Endothelial cell of umbilical vein (primary cell): ENCODE measurements at regions not wholly inside any gene's neighbourhood (a gene's known extent, or its start where the extent isn't known, plus 50 kb on each side); places are given as distances from the start of the nearest gene placed in this dataset.

Experiments used
- BruUV-seq: library from RNA; stranded (reverse); fragments of 400-500 nt; replicated peaks from 2 replicates; lab custom pipeline; 2021; lab: Mats Ljungman, UMichigan
- CTCF ChIA-PET: fragments of 300-600, 350-600 bp; sonication (Branson Sonifier 250); formaldehyde crosslinking; loops from one replicate; lab custom pipeline; 2021; ENCODE audit warnings: antibody characterized with exemption, inconsistent platforms; lab: Charles Lee
- POLR2A ChIA-PET: fragments of 300-600, 350-600 bp; sonication (Branson Sonifier 250); formaldehyde crosslinking; loops from one replicate; lab custom pipeline; 2021; ENCODE audit warnings: antibody characterized with exemption, inconsistent platforms; lab: Charles Lee
- DNase-seq: peaks from one replicate; pipeline ENCODE4 v3.0.0-alpha.2; 2011; ENCODE audit warnings: low read depth, low spot score
- FAIRE-seq: peaks from 2 replicates; lab custom pipeline; 2011; peaks lifted over from hg19 to GRCh38; lab: Jason Lieb, UNC
- H2AFZ ChIP-seq: 2 replicates; pipeline ENCODE4 v1.6.0; 2012; ENCODE audit warnings: low read depth, low read length, control low read depth, inconsistent platforms
- H3K27ac ChIP-seq: 2 replicates; pipeline ENCODE4 v1.5.1; 2011; ENCODE audit warnings: low read depth, mild to moderate bottlenecking, control low read depth, low read length, moderate library complexity; ENCODE audit not compliant: insufficient read depth
- H3K27me3 ChIP-seq, 2 experiments: 2 replicates each; pipeline versions ENCODE4 v1.6.0 to v1.6.1; 2011; ENCODE audit warnings: low read length in 2 of 2, mixed read lengths in 1 of 2; ENCODE audit not compliant: control insufficient read depth in 2 of 2, insufficient read depth in 2 of 2
- H3K36me3 ChIP-seq, 2 experiments: 2 replicates in 1 of 2; 3 replicates in 1 of 2; pipeline ENCODE4 v1.5.1; 2011; ENCODE audit warnings: low read length in 2 of 2, mild to moderate bottlenecking in 1 of 2, moderate library complexity in 1 of 2; ENCODE audit not compliant: control insufficient read depth in 2 of 2, insufficient read depth in 2 of 2; ENCODE audit errors: extremely low read depth in 1 of 2
- H3K4me1 ChIP-seq: 3 replicates; pipeline ENCODE4 v1.5.1; 2011; ENCODE audit warnings: mild to moderate bottlenecking, low read length; ENCODE audit not compliant: control insufficient read depth, insufficient read depth; ENCODE audit errors: extremely low read depth
- H3K4me2 ChIP-seq: 2 replicates; pipeline ENCODE4 v1.6.1; 2011; ENCODE audit warnings: low read length, control low read depth, mixed read lengths; ENCODE audit not compliant: insufficient read depth
- H3K4me3 ChIP-seq, 3 experiments: fragments of 200-600 bp in 1 of 3; sonication (generic), shearing (Covaris generic) in 1 of 3; replicated peaks in 1 of 3; 2 replicates each; pipeline ENCODE4 v1.5.1; 2011 to 2016; ENCODE audit warnings: control low read depth in 3 of 3, low read length in 3 of 3, mild to moderate bottlenecking in 2 of 3, inconsistent platforms in 1 of 3, low read depth in 1 of 3, moderate library complexity in 1 of 3; ENCODE audit not compliant: insufficient read depth in 1 of 3
- H3K79me2 ChIP-seq: 2 replicates; pipeline ENCODE4 v1.6.0; 2012; ENCODE audit warnings: low read length, inconsistent platforms; ENCODE audit not compliant: control insufficient read depth, insufficient read depth
- H3K9ac ChIP-seq: replicated peaks from 2 replicates; pipeline ENCODE3; 2011; ENCODE audit warnings: low read length, control low read depth; ENCODE audit not compliant: insufficient read depth; ENCODE audit errors: extremely low read depth
- H3K9me1 ChIP-seq: replicated peaks from 3 replicates; pipeline ENCODE4 v1.6.0; 2011; ENCODE audit warnings: mild to moderate bottlenecking, low read length; ENCODE audit not compliant: control insufficient read depth, insufficient read depth; ENCODE audit errors: extremely low read depth
- H3K9me3 ChIP-seq: replicated peaks from 2 replicates; pipeline ENCODE4 v1.5.1; 2012; ENCODE audit warnings: low read length, inconsistent platforms; ENCODE audit not compliant: control insufficient read depth, insufficient read depth
- H4K20me1 ChIP-seq: replicated peaks from 2 replicates; pipeline ENCODE3; 2011; ENCODE audit warnings: mild to moderate bottlenecking, low read length; ENCODE audit not compliant: control insufficient read depth, insufficient read depth; ENCODE audit errors: extremely low read depth
- CTCF ChIP-seq, 2 donors: IDR thresholded peaks; 1 replicate in 1 of 2; 2 replicates in 1 of 2; pipeline ENCODE4 v1.5.1; 2011; ENCODE audit warnings: low read length in 2 of 2, mild to moderate bottlenecking in 2 of 2, moderate library complexity in 2 of 2, control low read depth in 1 of 2, inconsistent platforms in 1 of 2, low read depth in 1 of 2; ENCODE audit not compliant: insufficient read depth in 1 of 2; ENCODE audit errors: extremely low read depth in 1 of 2
- EZH2 ChIP-seq: IDR thresholded peaks from 2 replicates; pipeline ENCODE4 v1.6.1; 2012; ENCODE audit warnings: borderline replicate concordance, low read depth, mild to moderate bottlenecking, moderate library complexity, low read length, inconsistent platforms; ENCODE audit not compliant: severe bottlenecking
- GATA2 ChIP-seq: IDR thresholded peaks from 2 replicates; pipeline ENCODE4 v1.7.0; 2011; ENCODE audit warnings: low read depth, mild to moderate bottlenecking, moderate library complexity, mixed read lengths, low read length; ENCODE audit not compliant: insufficient read length, insufficient read depth
- POLR2A ChIP-seq: IDR thresholded peaks from 2 replicates; pipeline ENCODE4 v1.6.1; 2012; ENCODE audit warnings: low read depth, mild to moderate bottlenecking, control low read depth, low read length
- POLR2AphosphoS5 ChIP-seq: IDR thresholded peaks from 2 replicates; pipeline ENCODE4 v1.6.1; 2012; ENCODE audit warnings: low read depth, mild to moderate bottlenecking, control low read depth, low read length, moderate library complexity; ENCODE audit not compliant: insufficient read depth
- dilution Hi-C: fragments of 300-500 bp; cut with MboI; formaldehyde crosslinking; loops from one replicate; pipeline ENCODE4 v1.15.0; 2019; ENCODE audit warnings: low sequenced_read_pairs; ENCODE audit not compliant: extremely low pct_ligation_motif_present
- intact Hi-C: fragments of 100-400 bp; cut with micrococcal nuclease; formaldehyde crosslinking; loops from one replicate; pipeline ENCODE4 v1.10.0; 2022
- TF ChIP-seq, protein P1 (sequence below): IDR thresholded peaks from 2 replicates; pipeline ENCODE4 v1.6.1; 2011; ENCODE audit not compliant: insufficient read depth, insufficient read length

DNA sequence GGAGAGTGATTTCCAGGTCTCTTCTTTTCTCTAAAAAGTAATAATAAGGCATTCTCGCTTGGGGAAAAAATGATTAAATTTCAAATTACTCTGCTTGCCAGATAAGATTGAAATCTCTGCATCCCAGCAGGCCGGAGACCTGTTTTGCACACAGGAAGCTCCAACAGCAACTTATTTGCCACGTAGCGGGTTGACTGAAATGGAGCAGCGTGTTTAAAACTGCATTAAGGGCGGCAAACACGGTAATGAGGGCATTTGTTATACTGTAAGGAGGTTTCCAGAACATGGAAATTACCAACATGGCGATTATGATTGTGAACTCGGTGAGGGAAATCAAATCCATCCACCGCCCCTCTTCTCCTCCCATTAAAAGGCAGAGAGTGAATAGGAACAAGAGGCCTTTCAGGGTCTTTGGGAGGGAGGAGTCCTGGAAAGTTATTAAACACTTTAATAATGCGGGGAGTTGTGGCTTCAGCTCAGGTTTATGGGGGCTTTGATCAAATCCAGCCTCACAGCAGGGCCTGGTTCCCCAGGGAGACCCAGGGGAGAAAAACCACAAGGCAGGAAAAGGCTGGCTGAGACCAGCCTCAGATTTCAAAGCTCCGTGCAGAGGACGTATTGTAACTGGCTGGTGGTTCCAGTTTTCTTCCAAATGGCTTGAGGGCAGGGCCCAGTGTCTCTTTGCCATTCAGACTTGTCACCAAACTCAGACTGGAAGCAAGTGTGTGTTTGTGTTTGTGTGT lies 242.3 kb downstream of the TLE3 start:
- H2AFZ ChIP-seq, result no peak overlapping the region
- TF ChIP-seq POLR2AphosphoS5 (no peak), GATA2 (no peak), EZH2 (no peak), POLR2A (no peak), CTCF (IDR thresholded peaks at IDR 0.05; ENCODE audit: extremely low read depth in 1 of 2, insufficient read depth in 1 of 2, low read depth in 1 of 2, low read length in 2 of 2) (no peak)
- TF ChIP-seq, protein P1, sequence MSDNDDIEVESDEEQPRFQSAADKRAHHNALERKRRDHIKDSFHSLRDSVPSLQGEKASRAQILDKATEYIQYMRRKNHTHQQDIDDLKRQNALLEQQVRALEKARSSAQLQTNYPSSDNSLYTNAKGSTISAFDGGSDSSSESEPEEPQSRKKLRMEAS, result no peak
- POLR2A ChIA-PET, result no interaction called here

More for the DNA sequence above, 242.3 kb downstream of the TLE3 start:
- Histone ChIP-seq H4K20me1 (no peaks in the 10 kb centered on the region), H3K36me3 (no peaks in the 10 kb centered on the region), H3K27me3 (no peaks in the 10 kb centered on the region), H3K4me3 (no peak overlapping the region), H3K4me1 (no peaks in the 10 kb centered on the region), H3K9me1 (no peaks in the 10 kb centered on the region), H3K4me2 (no peak overlapping the region), H3K9me3 (no peaks in the 10 kb centered on the region), H3K79me2 (no peaks in the 10 kb centered on the region), H3K9ac (no peak overlapping the region), H3K27ac (no peak overlapping the region)
- no TSS peak for BruUV-seq
- CTCF ChIA-PET, result no interaction called here
- FAIRE-seq (no peak), DNase-seq (no peak)
- intact Hi-C loops, result no loop called here
- dilution Hi-C loops, result no loop called here
